ENCODE measurements at regions not wholly inside any gene's neighbourhood (a gene's known extent, or its start where the extent isn't known, plus 50 kb on each side); places are given as distances from the start of the nearest gene placed in this dataset.
"Not testable (repeated sequence)": the region's sequence is repeated elsewhere in the genome, so short reads cannot be mapped to it uniquely, and the experiment has no call there.

DNA sequence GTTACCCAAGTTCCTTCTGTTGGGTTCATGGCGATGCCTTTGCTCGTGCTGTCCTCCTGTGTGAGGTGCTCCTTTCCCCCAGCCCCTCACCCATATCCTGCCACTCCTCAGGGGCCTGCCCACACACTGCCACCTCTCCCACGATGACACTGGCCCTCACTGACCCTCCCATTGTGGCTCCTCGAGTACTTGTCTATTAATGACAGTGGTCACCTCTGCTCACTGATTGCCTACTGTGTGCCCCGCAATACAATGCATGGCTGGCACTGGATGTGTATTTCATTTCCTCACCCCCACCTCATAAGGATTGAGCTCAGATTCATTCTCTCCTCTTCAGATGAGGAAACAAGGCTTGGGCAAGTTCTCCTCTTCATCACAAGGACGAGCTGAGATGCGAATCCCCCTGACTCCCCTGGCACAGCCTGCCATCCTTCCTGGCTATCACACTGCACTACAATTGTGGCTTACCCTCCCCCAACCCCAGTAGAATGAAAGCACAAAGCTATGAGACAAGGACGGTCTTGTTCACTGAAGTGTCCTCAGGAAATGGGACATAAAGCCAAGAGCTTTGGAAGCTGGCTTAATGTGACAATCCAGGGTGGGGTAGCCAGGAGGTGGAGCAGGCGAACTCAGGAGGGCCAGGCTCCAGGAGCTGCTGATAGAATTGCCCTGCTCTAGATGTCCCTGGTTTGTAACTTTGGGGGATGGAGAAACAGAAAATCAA is 93.9 kb upstream of the RAB12 start:
- no peaks in the 10 kb centered on the region for H3K4me1 ChIP-seq (ENCODE audit: control insufficient read depth, insufficient read depth, low read length)
- H3K36me3 ChIP-seq (ENCODE audit: control insufficient read depth, insufficient read depth, low read length) = no peaks in the 10 kb centered on the region
- no CpG with 5 or more reads among the region's 9 CpGs for WGBS (ENCODE audit: insufficient coverage, insufficient read length)
- no peaks in the 10 kb centered on the region for H3K27me3 ChIP-seq (ENCODE audit: control insufficient read depth, insufficient read depth, low read length)
- H3K27ac ChIP-seq (ENCODE audit: low read length) = no peak overlapping the region
- no peak overlapping the region for H3K4me3 ChIP-seq (ENCODE audit: low read length)
- no peaks in the 10 kb centered on the region for H3K9me3 ChIP-seq (ENCODE audit: control insufficient read depth, insufficient read depth, low read length)
- no peak for DNase-seq (ENCODE audit: low read depth, low spot score)

GRCh38 chr18:8516371-8517250 is 92.6 kb upstream of the RAB12 start:
- Histone ChIP-seq H3K9me3 (ENCODE audit: control insufficient read depth, insufficient read depth, low read length) (no peaks in the 10 kb centered on the region), H3K27ac (ENCODE audit: low read length) (no peak overlapping the region), H3K36me3 (ENCODE audit: control insufficient read depth, insufficient read depth, low read length) (no peaks in the 10 kb centered on the region), H3K4me1 (ENCODE audit: control insufficient read depth, insufficient read depth, low read length) (no peaks in the 10 kb centered on the region), H3K4me3 (ENCODE audit: low read length) (no peak overlapping the region), H3K27me3 (ENCODE audit: control insufficient read depth, insufficient read depth, low read length) (no peaks in the 10 kb centered on the region)
- WGBS (ENCODE audit: insufficient coverage, insufficient read length) = no CpG with 5 or more reads among the region's 17 CpGs
- DNase-seq (ENCODE audit: low read depth, low spot score) = no peak

GRCh38 chr18:8517276-8517675 is 92.0 kb upstream of the RAB12 start:
- Histone ChIP-seq H3K27ac (ENCODE audit: low read length) (no peak overlapping the region), H3K4me3 (ENCODE audit: low read length) (no peak overlapping the region), H3K36me3 (ENCODE audit: control insufficient read depth, insufficient read depth, low read length) (no peaks in the 10 kb centered on the region), H3K27me3 (ENCODE audit: control insufficient read depth, insufficient read depth, low read length) (no peaks in the 10 kb centered on the region), H3K4me1 (ENCODE audit: control insufficient read depth, insufficient read depth, low read length) (no peaks in the 10 kb centered on the region), H3K9me3 (ENCODE audit: control insufficient read depth, insufficient read depth, low read length) (no peaks in the 10 kb centered on the region)
- no peak for DNase-seq (ENCODE audit: low read depth, low spot score)
- WGBS (ENCODE audit: insufficient coverage, insufficient read length) = no CpG with 5 or more reads among the region's 3 CpGs

GRCh38 chr18:8519102-8519501 is 90.1 kb upstream of the RAB12 start:
- H3K27ac ChIP-seq (ENCODE audit: low read length) = no peak overlapping the region
- H3K4me1 ChIP-seq (ENCODE audit: control insufficient read depth, insufficient read depth, low read length) = no peaks in the 10 kb centered on the region
- H3K27me3 ChIP-seq (ENCODE audit: control insufficient read depth, insufficient read depth, low read length) = no peaks in the 10 kb centered on the region
- no peak for DNase-seq (ENCODE audit: low read depth, low spot score)
- no CpG with 5 or more reads among the region's 2 CpGs for WGBS (ENCODE audit: insufficient coverage, insufficient read length)
- H3K36me3 ChIP-seq (ENCODE audit: control insufficient read depth, insufficient read depth, low read length) = no peaks in the 10 kb centered on the region
- no peak overlapping the region for H3K4me3 ChIP-seq (ENCODE audit: low read length)
- H3K9me3 ChIP-seq (ENCODE audit: control insufficient read depth, insufficient read depth, low read length) = no peaks in the 10 kb centered on the region

DNA sequence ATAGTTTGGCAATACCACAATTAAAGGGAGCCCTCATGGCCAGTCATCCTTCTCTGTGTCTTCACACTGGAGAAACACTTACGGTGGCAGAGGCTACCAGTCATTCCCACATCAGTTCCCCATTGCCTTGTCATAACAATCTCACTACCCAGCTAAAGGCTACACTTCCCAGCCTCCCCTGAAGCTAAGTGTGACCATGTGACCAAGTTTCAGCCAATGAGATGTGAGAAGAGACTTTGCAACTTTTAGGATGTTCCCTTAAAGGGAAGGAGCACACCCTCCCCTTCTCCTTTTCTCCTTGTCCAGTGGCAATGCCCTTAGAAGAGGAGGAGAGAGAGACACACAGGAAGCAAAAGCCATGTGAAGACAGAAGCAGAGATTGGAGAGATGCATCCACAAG is 89.0 kb upstream of the RAB12 start:
- Histone ChIP-seq H3K4me3 (ENCODE audit: low read length) (no peak overlapping the region), H3K27me3 (ENCODE audit: control insufficient read depth, insufficient read depth, low read length) (no peaks in the 10 kb centered on the region), H3K27ac (ENCODE audit: low read length) (no peak overlapping the region), H3K9me3 (ENCODE audit: control insufficient read depth, insufficient read depth, low read length) (no peaks in the 10 kb centered on the region), H3K36me3 (ENCODE audit: control insufficient read depth, insufficient read depth, low read length) (no peaks in the 10 kb centered on the region), H3K4me1 (ENCODE audit: control insufficient read depth, insufficient read depth, low read length) (no peaks in the 10 kb centered on the region)
- no peak for DNase-seq (ENCODE audit: low read depth, low spot score)
- WGBS (ENCODE audit: insufficient coverage, insufficient read length) = no CpG with 5 or more reads among the region's 1 CpG

DNA sequence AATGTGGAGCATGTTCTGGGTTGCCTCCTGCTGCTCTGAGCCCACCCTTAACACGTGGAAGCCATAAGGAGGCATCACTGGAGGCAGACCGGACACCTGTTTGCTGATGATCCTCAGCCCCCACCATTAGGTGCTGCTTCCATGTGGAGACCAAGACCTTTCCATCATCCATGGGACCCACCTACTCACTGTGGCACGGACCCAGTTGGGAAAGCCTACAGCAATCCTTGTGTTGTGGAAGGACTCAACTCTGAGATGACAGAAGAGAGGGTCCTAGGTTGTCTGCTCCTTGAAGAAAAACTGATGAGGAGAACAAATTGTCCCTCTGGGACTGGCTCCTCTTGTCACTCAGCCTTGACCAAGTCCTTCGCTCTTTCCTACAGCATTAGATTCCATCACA is 86.5 kb upstream of the RAB12 start:
- DNase-seq (ENCODE audit: low read depth, low spot score) = no peak
- no peaks in the 10 kb centered on the region for H3K9me3 ChIP-seq (ENCODE audit: control insufficient read depth, insufficient read depth, low read length)
- no peak overlapping the region for H3K4me3 ChIP-seq (ENCODE audit: low read length)
- no peaks in the 10 kb centered on the region for H3K27me3 ChIP-seq (ENCODE audit: control insufficient read depth, insufficient read depth, low read length)
- WGBS (ENCODE audit: insufficient coverage, insufficient read length) = no CpG with 5 or more reads among the region's 4 CpGs
- no peak overlapping the region for H3K27ac ChIP-seq (ENCODE audit: low read length)
- no peaks in the 10 kb centered on the region for H3K4me1 ChIP-seq (ENCODE audit: control insufficient read depth, insufficient read depth, low read length)
- H3K36me3 ChIP-seq (ENCODE audit: control insufficient read depth, insufficient read depth, low read length) = no peaks in the 10 kb centered on the region

DNA sequence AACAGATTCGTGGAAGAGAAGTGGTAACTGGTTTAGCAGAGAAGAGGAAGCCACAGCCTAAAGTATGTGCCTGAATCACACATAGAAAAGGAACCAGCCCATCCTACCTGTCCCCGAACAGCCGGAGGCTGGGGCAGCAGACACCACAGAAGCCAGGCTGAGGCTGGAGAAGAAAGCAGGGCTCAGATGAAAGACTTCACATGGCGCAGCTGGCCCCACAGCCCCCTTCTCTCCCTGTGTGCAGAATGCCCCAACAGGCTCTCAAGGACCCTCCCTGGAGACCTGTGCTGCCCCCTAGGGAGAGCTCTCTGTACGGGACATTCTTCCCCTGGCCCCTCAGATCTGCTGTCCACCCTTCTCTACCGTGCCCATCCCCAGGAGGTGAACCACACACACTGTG is 83.5 kb upstream of the RAB12 start:
- no peaks in the 10 kb centered on the region for H3K27me3 ChIP-seq (ENCODE audit: control insufficient read depth, insufficient read depth, low read length)

DNA sequence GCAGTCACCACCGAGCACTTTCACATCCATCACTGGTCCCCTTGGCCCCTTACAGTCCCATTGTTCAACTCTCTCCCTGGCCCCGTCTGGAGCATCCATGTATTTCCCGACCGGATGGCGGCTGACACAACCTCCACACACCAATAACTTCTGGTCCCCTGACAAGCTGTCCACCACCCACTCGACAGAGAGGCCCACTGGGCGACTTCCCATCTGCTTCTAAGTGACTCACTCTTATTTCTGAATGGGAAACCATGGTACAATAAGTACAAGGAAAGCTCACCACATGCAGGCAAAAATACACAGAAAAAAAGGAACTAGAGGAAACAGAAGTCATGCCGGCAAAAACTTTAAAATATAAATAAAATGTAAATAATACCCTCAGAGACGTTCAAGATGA is 82.9 kb upstream of the RAB12 start:
- no peak for DNase-seq (ENCODE audit: low read depth, low spot score)
- no peak overlapping the region for H3K4me3 ChIP-seq (ENCODE audit: low read length)
- no peaks in the 10 kb centered on the region for H3K9me3 ChIP-seq (ENCODE audit: control insufficient read depth, insufficient read depth, low read length)
- no peaks in the 10 kb centered on the region for H3K36me3 ChIP-seq (ENCODE audit: control insufficient read depth, insufficient read depth, low read length)
- H3K4me1 ChIP-seq (ENCODE audit: control insufficient read depth, insufficient read depth, low read length) = no peaks in the 10 kb centered on the region; the same call in 1 of the 2 replicates
- H3K27me3 ChIP-seq (ENCODE audit: control insufficient read depth, insufficient read depth, low read length) = no peaks in the 10 kb centered on the region
- no CpG with 5 or more reads among the region's 9 CpGs for WGBS (ENCODE audit: insufficient coverage, insufficient read length)
- no peak overlapping the region for H3K27ac ChIP-seq (ENCODE audit: low read length)

More for the DNA sequence above, 83.5 kb upstream of the RAB12 start:
- DNase-seq (ENCODE audit: low read depth, low spot score) = peak; percentile 25
- no peaks in the 10 kb centered on the region; the same call in 1 of the 2 replicates for H3K4me1 ChIP-seq (ENCODE audit: control insufficient read depth, insufficient read depth, low read length)
- WGBS (ENCODE audit: insufficient coverage, insufficient read length) = no CpG with 5 or more reads among the region's 6 CpGs
- no peaks in the 10 kb centered on the region for H3K9me3 ChIP-seq (ENCODE audit: control insufficient read depth, insufficient read depth, low read length)
- H3K27ac ChIP-seq (ENCODE audit: low read length) = no peak overlapping the region
- no peaks in the 10 kb centered on the region for H3K36me3 ChIP-seq (ENCODE audit: control insufficient read depth, insufficient read depth, low read length)
- no peak overlapping the region for H3K4me3 ChIP-seq (ENCODE audit: low read length)

- no peak overlapping the region for H3K4me3 ChIP-seq (ENCODE audit: low read length)
- WGBS (ENCODE audit: insufficient coverage, insufficient read length) = no CpG with 5 or more reads among the region's 2 CpGs
- H3K9me3 ChIP-seq (ENCODE audit: control insufficient read depth, insufficient read depth, low read length) = no peaks in the 10 kb centered on the region
- DNase-seq (ENCODE audit: low read depth, low spot score) = no peak
- no peak overlapping the region for H3K27ac ChIP-seq (ENCODE audit: low read length)
- no peaks in the 10 kb centered on the region for H3K36me3 ChIP-seq (ENCODE audit: control insufficient read depth, insufficient read depth, low read length)
- no peaks in the 10 kb centered on the region; the same call in 1 of the 2 replicates for H3K4me1 ChIP-seq (ENCODE audit: control insufficient read depth, insufficient read depth, low read length)
- no peaks in the 10 kb centered on the region for H3K27me3 ChIP-seq (ENCODE audit: control insufficient read depth, insufficient read depth, low read length)
Measured at GRCh38 chr18:8529609-8530008, 79.6 kb upstream of the RAB12 start.

- not testable (repeated sequence) for H3K27ac ChIP-seq (ENCODE audit: low read length); H3K36me3 ChIP-seq (ENCODE audit: control insufficient read depth, insufficient read depth, low read length); H3K27me3 ChIP-seq (ENCODE audit: control insufficient read depth, insufficient read depth, low read length); H3K4me3 ChIP-seq (ENCODE audit: low read length); H3K4me1 ChIP-seq (ENCODE audit: control insufficient read depth, insufficient read depth, low read length); DNase-seq (ENCODE audit: low read depth, low spot score); H3K9me3 ChIP-seq (ENCODE audit: control insufficient read depth, insufficient read depth, low read length)
- no CpG with 5 or more reads among the region's 2 CpGs for whole genome bisulfite sequencing (ENCODE audit: insufficient coverage, insufficient read length)
Measured at GRCh38 chr18:8531084-8531483, 78.2 kb upstream of the RAB12 start.
